Epithelial cell of esophagus (primary cell): ENCODE measurements at regions not wholly inside any gene's neighbourhood (a gene's known extent, or its start where the extent isn't known, plus 50 kb on each side); places are given as distances from the start of the nearest gene placed in this dataset.

Experiments used
- DNase-seq: peaks from one replicate; pipeline ENCODE4 v3.0.0; 2010; ENCODE audit warnings: low read depth
- H3K4me3 ChIP-seq: 2 replicates; pipeline ENCODE4 v1.5.1; 2011; ENCODE audit warnings: mild to moderate bottlenecking, low read length, control low read depth
- TF ChIP-seq, protein P1 (sequence below): IDR thresholded peaks from 2 replicates; pipeline ENCODE4 v1.5.1; 2011; ENCODE audit warnings: low read depth, mild to moderate bottlenecking, low read length, control low read depth, inconsistent platforms; ENCODE audit not compliant: insufficient read depth; ENCODE audit errors: missing control alignments

DNA sequence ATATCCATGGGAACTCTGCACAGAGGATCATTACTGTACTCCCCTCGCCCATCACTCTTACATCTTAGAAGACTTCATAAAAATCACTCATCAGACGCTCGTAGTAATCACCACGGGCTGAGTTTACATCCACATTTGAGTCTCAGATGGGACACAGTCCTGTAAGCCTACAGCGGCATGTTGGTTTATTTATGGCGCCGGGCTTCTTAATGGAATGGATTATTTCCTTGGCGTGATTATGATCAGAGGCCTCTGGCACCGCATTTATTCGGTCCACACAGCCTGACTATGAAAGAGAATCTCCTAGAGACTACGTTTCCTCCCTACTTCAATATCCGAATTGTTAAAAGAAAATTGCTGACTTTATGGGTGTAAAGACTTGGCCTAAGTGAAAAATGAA lies 123.5 kb upstream of the FRMD4A start:
- no peak overlapping the region for H3K4me3 ChIP-seq
- TF ChIP-seq, protein P1, sequence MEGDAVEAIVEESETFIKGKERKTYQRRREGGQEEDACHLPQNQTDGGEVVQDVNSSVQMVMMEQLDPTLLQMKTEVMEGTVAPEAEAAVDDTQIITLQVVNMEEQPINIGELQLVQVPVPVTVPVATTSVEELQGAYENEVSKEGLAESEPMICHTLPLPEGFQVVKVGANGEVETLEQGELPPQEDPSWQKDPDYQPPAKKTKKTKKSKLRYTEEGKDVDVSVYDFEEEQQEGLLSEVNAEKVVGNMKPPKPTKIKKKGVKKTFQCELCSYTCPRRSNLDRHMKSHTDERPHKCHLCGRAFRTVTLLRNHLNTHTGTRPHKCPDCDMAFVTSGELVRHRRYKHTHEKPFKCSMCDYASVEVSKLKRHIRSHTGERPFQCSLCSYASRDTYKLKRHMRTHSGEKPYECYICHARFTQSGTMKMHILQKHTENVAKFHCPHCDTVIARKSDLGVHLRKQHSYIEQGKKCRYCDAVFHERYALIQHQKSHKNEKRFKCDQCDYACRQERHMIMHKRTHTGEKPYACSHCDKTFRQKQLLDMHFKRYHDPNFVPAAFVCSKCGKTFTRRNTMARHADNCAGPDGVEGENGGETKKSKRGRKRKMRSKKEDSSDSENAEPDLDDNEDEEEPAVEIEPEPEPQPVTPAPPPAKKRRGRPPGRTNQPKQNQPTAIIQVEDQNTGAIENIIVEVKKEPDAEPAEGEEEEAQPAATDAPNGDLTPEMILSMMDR, result no peak
- no peak for DNase-seq

DNA sequence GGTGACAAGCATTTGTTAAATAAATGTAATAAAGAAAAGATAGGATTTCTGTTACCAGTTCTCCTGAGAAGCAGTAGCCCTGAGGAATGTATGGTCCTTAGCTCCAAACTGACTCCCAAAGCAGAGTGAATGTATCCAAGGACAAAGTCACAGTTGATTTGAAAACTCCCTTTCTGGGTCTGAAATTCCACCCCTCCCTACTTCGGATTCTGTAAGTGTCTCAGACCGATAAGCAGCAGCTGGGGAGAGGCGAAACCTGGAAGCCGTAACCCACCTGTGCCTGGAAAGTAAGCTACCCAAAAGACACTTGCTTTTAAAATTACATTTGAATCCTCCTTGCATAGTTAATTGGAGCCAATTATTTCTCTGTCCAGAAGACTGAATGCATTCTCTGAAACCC lies 122.9 kb upstream of the FRMD4A start:
- TF ChIP-seq, protein P1, result no peak
- no peak for DNase-seq
- no peak overlapping the region for H3K4me3 ChIP-seq

DNA sequence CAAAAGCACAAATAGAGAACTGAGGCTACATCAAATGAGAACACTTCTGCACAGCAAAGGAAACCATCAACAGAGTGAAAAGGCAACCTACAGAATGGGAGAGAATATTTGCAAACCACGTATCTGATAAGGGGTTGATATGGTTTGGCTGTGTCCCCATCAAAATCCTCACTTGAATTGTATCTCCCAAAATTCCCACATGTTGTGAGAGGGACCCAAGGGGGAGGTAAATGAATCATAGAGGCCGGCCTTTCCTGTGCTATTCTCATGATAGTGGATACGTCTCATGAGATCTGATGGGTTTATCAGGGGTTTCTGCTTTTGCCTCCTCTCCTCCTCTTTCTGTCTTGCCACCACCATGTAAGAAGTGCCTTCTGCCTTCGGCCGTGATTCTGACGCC lies 120.6 kb upstream of the FRMD4A start:
- TF ChIP-seq, protein P1, result no peak
- no peak overlapping the region for H3K4me3 ChIP-seq
- DNase-seq, result no peak

DNA sequence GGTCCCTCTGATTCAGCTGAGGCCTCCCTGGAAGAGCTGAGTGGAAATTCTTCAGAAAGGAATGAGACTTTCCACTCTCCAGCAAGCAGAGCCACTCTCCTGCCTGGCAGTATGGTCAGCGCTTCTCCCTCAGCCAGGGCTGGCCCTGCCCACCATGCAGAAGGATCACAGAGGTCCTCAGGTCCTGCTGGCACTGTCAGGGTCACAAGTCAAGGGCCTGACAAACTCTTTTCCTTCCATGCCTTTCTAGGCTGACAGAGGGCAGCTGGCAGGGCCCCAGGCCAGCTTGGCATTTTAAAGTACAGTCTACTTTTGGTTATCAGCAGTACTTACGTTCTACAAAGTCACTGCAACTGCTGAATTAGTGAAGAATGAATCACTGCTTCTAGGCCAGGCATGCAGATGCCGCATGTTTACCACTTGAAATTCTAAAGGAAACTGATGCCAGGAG lies 119.3 kb upstream of the FRMD4A start:
- TF ChIP-seq, protein P1, result no peak
- no peak overlapping the region for H3K4me3 ChIP-seq
- no peak for DNase-seq

DNA sequence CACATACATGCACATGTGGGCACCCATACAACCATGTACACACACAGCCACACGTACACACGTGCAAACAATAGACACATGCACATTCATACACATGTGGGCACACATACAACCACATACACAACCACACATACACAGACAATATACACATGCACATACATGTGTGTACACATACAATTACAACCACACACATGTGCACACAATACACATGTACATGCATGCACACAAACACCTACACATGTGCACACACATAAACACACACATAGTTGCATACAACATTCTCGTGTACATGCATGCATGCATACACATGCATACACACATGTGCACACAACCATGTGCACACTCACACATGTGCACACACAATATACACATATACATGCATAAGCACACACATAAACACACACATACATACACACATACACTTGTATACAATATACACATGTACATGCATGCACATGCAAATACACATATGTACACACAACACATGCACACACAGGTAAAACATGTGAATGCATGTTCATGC lies 118.6 kb upstream of the FRMD4A start:
- no peak overlapping the region for H3K4me3 ChIP-seq
- DNase-seq, result no peak
- TF ChIP-seq, protein P1, result no peak

DNA sequence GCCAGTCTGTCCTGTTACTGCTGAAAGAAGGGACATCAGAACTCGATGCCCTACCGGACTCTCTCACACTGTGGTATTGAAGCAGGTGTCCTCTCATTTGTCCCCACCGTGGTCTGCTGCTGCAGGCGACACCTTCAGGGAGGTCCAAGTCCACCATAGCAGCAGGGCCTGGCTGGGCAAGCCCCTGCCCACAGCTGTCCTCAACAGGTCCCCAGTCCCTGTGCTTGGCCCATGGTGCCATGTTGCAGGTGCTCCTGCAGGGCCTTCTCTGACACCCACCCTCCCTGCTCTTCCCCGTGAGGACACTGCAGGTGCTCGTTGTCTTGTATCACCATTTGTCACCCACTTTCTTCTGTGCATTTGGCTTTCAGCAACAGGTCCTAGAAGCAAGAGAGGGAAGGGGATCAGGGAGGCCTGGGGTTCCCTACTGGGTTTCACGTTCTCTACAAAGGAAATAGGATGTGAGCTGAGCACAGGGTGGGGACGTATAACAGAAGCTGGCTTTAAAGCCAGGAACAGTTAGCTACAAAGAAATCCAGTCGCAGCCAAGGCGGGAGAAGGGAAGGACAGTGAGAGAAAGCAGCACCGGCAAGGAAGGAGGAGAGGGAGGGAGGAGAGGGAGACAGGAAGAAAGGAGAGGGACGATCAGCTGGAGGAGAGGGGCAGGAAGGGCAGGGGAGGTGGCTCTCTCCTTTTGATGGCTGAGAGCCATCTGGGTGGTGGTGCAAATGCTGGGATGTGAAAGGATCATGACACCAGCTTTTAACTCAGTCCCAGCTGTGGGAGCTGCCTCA lies 117.7 kb upstream of the FRMD4A start:
- H3K4me3 ChIP-seq, result no peak overlapping the region
- TF ChIP-seq, protein P1, result no peak
- DNase-seq, result no peak
